ENCODE measurements at regions not wholly inside any gene's neighbourhood (a gene's known extent, or its start where the extent isn't known, plus 50 kb on each side); places are given as distances from the start of the nearest gene placed in this dataset.

DNA sequence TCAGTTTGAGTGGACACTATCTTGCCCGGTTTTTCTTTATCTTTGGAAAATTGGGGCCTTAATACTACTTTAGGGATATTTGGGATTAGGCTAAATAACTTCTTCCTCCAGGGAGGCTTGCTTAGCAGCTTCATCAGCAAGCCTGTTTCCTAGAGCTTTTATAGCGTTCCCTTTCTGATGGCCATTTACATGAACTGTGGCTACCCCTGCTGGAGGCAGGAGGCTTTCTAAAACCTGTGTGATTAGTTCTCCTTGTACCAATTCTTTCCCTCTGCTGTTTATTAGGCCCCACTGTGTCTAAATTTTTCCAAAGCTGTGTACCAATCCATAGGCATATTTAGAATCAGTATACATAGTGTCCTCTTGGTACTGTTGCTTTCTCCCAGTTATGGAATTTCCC lies 61.7 kb upstream of the CNTNAP2 start:
- no peak overlapping the region for H3K27ac ChIP-seq (ENCODE audit: insufficient read depth, low read depth, low read length)
- no peak overlapping the region for H3K4me3 ChIP-seq (replicated peaks in 1 of 3; ENCODE audit: insufficient read depth in 1 of 3, low read depth in 1 of 3, low read length in 3 of 3)
- intact Hi-C loops (cut with micrococcal nuclease) (no loop called here), dilution Hi-C loops (cut with MboI; ENCODE audit: extremely low pct_ligation_motif_present, low sequenced_read_pairs) (no loop called here)
- no peak overlapping the region for H2AFZ ChIP-seq (ENCODE audit: low read depth, low read length)
- no peak overlapping the region for H3K9ac ChIP-seq (replicated peaks; ENCODE audit: extremely low read depth, insufficient read depth, low read length)
- no peak overlapping the region for H3K4me2 ChIP-seq (ENCODE audit: insufficient read depth, low read length)
- H4K20me1 ChIP-seq (replicated peaks; ENCODE audit: control insufficient read depth, extremely low read depth, insufficient read depth, low read length): no peaks in the 10 kb centered on the region
- no peaks in the 10 kb centered on the region for H3K9me1 ChIP-seq (replicated peaks; ENCODE audit: control insufficient read depth, extremely low read depth, insufficient read depth, low read length)
- no peak for FAIRE-seq
- ChIA-PET CTCF (no interaction called here), POLR2A (no interaction called here)
- H3K9me3 ChIP-seq (replicated peaks; ENCODE audit: control insufficient read depth, insufficient read depth, low read length): peaks cover 5% of the 10 kb centered on the region
- no peak for DNase-seq (ENCODE audit: low read depth, low spot score)
- H3K36me3 ChIP-seq (ENCODE audit: control insufficient read depth in 2 of 2, extremely low read depth in 1 of 2, insufficient read depth in 2 of 2, low read length in 2 of 2): no peaks in the 10 kb centered on the region
- H3K79me2 ChIP-seq (ENCODE audit: control insufficient read depth, insufficient read depth, low read length): no peaks in the 10 kb centered on the region
- TF ChIP-seq, protein P1, sequence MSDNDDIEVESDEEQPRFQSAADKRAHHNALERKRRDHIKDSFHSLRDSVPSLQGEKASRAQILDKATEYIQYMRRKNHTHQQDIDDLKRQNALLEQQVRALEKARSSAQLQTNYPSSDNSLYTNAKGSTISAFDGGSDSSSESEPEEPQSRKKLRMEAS (IDR thresholded peaks at IDR 0.05; ENCODE audit: insufficient read depth, insufficient read length): no peak
- no peak for TF ChIP-seq FOS (IDR thresholded peaks at IDR 0.05; ENCODE audit: borderline replicate concordance, insufficient read depth, low read length)
- no peak for TF ChIP-seq GATA2 (IDR thresholded peaks at IDR 0.05; ENCODE audit: insufficient read depth, insufficient read length, low read depth, low read length)
- TF ChIP-seq MYC (IDR thresholded peaks at IDR 0.05; ENCODE audit: low read depth, low read length): no peak
- TF ChIP-seq, protein P2, sequence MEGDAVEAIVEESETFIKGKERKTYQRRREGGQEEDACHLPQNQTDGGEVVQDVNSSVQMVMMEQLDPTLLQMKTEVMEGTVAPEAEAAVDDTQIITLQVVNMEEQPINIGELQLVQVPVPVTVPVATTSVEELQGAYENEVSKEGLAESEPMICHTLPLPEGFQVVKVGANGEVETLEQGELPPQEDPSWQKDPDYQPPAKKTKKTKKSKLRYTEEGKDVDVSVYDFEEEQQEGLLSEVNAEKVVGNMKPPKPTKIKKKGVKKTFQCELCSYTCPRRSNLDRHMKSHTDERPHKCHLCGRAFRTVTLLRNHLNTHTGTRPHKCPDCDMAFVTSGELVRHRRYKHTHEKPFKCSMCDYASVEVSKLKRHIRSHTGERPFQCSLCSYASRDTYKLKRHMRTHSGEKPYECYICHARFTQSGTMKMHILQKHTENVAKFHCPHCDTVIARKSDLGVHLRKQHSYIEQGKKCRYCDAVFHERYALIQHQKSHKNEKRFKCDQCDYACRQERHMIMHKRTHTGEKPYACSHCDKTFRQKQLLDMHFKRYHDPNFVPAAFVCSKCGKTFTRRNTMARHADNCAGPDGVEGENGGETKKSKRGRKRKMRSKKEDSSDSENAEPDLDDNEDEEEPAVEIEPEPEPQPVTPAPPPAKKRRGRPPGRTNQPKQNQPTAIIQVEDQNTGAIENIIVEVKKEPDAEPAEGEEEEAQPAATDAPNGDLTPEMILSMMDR (IDR thresholded peaks at IDR 0.05; ENCODE audit: extremely low read depth in 1 of 2, insufficient read depth in 1 of 2, low read depth in 1 of 2, low read length in 2 of 2): no peak
- TF ChIP-seq EZH2 (IDR thresholded peaks at IDR 0.05; ENCODE audit: borderline replicate concordance, low read depth, low read length, severe bottlenecking): no peak
- no peak for TF ChIP-seq JUN (IDR thresholded peaks at IDR 0.05; ENCODE audit: borderline replicate concordance, insufficient read depth, insufficient read length, low read depth)
- no peak for TF ChIP-seq POLR2AphosphoS5 (IDR thresholded peaks at IDR 0.05; ENCODE audit: insufficient read depth, low read depth, low read length)
- TF ChIP-seq POLR2A (IDR thresholded peaks at IDR 0.05; ENCODE audit: low read depth, low read length): no peak
- H3K4me1 ChIP-seq (ENCODE audit: control insufficient read depth, extremely low read depth, insufficient read depth, low read length): no peaks in the 10 kb centered on the region
- H3K27me3 ChIP-seq (ENCODE audit: control insufficient read depth in 2 of 2, insufficient read depth in 2 of 2, low read length in 2 of 2): no peaks in the 10 kb centered on the region
- no TSS peak for BruUV-seq (replicated peaks)

Data from endothelial cell of umbilical vein (primary cell).